HG03066 (cell line): ENCODE measurements at regions not wholly inside any gene's neighbourhood (a gene's known extent, or its start where the extent isn't known, plus 50 kb on each side); places are given as distances from the start of the nearest gene placed in this dataset.

Experiments used
- ATAC-seq: cut with Tn5 transposase; IDR thresholded peaks from one replicate; pipeline ENCODE4 v1.9.1; 2021; ENCODE audit warnings: low read depth; ENCODE audit not compliant: unreplicated experiment

DNA sequence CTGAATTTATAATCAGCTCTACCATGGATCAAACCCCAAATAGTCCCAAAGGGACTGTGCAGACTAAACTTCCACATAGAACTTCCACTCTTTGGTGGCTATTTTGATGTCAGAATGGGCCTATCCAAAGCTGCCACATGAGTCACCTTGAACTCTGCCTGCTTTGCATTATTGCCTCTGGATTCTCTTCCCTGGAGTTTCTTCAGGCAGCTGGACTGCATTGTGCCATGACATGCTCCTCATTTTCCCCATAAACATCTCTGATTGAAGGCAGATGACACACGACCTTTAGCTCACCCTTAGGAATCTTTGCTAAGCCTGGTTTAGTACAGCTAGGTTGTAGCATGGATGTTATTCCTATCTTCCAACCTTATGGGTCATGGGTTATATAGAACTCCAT is 251.7 kb downstream of the FZD1 start:
- no peak for ATAC-seq

DNA sequence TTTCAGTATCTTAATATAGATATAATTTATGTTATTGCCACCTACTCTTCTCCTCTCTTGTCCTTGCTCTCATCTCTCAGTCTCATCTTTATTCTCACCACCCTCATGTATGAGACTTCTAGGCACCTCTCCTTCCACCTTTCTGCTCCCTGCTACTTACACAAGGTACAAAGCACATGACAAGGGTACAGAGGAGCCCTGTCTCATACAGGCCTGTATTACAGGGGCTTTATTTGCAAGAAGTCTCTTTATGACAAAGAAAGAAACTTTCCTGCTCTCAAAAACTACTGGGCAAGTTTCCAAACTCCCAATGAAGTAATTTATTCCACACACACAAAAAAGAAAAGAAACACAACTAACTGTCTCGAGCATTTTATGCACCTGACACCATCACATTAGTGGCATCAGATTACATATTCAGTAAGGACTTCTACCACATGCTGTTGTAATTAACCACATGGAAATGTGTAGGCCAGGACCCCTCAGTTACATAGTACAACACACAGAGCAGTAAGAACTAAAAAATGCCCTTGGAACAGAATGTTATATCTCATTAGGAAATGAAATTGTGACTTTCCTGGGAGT is 253.1 kb downstream of the FZD1 start:
- ATAC-seq: no peak

GRCh38 chr7:91518058-91518457 is 253.8 kb downstream of the FZD1 start:
- ATAC-seq: no peak

- ATAC-seq: no peak
Measured at GRCh38 chr7:91519241-91520158, 255.3 kb downstream of the FZD1 start.

- ATAC-seq: no peak
Measured at GRCh38 chr7:91520645-91521044, 256.4 kb downstream of the FZD1 start.

- no peak for ATAC-seq
Measured at GRCh38 chr7:91526404-91526803, 262.2 kb downstream of the FZD1 start.

DNA sequence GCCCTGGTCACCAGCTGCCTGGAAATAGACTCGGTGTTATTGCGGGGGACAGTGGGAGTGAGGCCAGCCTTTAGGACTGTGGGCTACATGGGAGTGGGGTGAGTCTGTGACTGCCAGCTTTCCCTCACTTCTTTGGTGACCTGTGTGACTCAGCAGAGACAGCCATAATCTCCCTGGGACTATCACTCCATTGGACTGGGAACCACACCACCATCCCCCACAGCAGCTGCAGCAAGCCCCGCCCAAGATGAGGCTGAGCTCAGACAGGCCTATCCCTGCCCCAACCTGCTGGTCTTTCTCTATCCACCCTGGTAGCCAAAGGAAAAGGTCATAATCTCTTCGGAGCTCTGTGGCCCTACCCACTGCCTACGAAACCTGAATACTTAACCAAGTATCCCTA is 263.2 kb downstream of the FZD1 start:
- no peak for ATAC-seq

GRCh38 chr7:91533996-91534395 is 269.8 kb downstream of the FZD1 start:
- ATAC-seq: no peak

GRCh38 chr7:91537260-91538152 is 273.3 kb downstream of the FZD1 start:
- ATAC-seq: no peak

DNA sequence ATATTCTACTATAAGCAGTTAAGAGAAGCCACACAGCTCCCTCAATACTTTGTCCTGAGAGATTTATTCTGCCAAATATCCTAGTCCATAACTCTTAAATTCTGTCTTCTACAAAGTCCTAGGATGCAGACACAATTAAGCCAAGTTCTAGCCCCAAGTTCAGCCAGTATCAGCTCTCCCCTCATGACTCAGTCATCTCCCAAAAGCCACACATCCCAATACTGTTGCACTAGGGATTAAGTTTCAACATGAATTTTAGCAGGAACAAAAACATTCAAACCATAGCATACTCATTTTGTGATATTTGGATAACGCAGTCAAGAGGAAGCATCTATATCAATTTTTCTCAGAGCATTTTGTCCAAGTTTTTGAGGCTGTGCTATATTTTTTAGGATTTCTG is 277.4 kb downstream of the FZD1 start:
- ATAC-seq: no peak

- ATAC-seq: no peak
Measured at GRCh38 chr7:91543646-91544045, 279.4 kb downstream of the FZD1 start.

DNA sequence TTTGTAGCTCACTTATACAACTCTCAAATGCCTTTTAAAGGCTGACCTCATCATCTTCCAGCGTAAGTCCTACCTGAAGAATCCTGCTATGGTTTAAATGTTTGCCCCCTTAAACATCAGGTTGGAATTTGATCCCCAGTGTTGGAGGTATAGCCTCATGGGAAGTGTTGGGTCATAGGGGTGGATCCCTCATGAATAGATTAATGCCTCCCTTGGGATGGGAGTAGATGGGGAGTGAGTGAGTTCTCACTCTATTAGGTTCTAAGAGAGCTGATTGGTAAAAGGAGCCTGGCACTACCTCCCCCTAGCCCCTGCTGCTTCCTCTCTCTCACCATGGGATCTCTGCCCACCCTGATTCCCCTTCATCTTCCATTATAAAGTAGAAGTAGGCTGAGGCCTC is 285.6 kb downstream of the FZD1 start:
- ATAC-seq: no peak

DNA sequence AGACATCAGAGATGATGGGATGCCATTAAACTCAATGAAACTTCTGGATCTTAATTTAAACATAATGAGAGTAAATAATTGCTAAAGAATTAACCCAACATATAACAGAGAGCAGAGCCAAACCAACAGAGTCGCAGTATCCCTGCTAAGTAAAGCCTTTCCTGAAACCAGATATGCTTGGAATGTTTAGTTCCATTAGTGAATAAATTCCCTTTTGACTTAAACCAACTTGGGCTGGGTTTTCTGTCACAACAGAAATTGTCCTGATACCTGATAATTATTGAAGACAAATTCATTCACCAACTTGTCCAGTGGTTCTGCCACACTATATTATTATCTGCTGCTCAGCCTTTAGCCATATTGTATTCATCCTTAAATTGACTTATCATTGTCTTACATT is 286.7 kb downstream of the FZD1 start:
- no peak for ATAC-seq

- ATAC-seq: no peak
Measured at GRCh38 chr7:91551377-91552175, 287.3 kb downstream of the FZD1 start.

DNA sequence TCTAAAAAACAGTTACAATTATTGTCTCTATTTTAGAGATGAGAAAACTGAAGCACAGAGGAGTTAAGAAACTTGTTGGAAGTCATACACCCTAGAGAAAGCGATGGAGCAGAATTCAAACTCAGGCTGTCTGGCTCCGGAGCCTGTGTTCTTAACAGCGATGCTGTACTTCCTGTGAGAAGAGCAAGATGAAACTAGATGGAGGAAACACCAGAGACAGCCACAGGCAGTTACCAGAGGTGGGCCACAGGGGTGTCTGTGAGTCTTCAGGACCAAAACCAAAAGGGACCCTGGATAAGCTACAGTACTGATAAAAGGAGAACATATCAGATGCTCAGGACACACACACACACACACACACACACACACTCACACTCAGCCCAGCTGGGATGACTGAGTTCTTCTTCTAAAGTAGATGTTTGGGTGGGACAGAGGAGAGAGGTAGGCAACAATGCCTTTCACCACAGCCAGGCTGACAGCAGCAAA is 289.2 kb downstream of the FZD1 start:
- ATAC-seq: no peak

DNA sequence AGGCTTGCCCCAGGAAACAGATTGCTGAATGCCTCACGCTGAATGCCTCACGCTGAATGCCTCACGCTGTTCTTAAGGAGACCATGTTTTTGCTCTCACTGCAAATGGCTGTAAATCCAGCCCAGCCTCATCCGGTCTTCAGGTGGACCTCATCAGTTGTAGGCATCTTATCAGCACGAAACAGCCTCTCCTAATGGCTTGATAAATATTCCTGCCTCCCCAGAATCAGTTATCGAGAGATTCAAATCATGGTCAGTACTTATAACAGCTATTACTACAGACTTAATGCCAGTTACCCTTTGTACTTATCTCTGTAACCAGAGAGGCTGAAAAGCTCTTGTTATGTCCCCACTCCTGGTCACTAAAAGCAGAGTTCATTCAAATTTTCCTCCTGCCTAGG is 290.6 kb downstream of the FZD1 start:
- ATAC-seq: no peak

DNA sequence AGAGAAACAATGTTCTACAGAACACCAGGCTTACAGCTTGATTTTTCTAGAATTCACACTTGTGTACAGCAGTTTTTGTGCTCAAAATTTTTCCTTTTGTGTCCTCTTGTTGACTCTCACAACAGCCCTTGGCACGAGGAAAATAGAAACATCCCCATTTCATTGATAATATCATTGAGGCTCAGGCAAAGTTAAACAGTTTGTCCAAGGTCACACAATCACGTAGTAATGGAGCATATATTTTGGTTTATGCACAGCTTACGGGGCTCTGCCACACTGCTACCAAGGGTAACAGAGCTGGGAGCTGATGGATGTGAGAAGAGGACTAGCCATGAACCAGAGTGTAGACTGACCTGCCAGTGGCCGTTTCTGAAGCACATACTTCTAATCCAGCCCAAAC is 292.0 kb downstream of the FZD1 start:
- no peak for ATAC-seq

DNA sequence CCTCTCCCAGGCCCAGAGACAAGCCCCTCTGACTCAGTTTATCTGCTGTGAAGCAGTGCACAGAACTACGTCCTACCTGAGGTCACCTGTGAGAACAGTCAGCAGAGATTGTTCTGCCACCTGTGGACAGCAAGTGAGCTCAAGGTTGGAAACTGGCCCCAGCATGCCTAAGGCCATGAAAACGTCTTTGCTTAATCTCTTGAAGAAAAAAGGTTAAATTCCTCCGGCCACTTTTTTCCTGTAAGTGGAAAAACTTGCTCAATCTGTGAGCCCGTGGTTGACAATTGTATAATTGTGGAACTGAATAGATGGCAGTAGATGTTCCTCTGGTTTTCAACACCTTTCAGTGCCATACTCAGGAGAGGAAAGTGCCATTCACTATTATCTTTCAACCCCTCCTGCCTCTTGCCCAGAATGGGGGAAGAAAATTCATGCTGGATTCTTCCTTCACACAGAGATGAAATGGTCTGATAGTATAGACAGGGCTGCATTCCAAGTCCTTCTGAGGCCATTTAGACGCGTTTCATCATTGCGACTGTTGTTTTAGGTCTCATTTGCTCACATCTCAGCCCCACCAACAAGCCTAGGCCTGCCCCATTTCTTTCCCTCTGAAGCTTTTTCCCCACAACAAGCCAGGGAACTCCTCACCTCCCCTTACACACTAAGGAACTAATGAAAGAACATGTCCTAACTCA is 292.9 kb downstream of the FZD1 start:
- ATAC-seq: no peak

GRCh38 chr7:91557789-91558404 is 293.7 kb downstream of the FZD1 start:
- ATAC-seq: peak; percentile 93
